Panc1 (cell line): ENCODE measurements at regions not wholly inside any gene's neighbourhood (a gene's known extent, or its start where the extent isn't known, plus 50 kb on each side); places are given as distances from the start of the nearest gene placed in this dataset.

ENCODE experiments used
- ATAC-seq: fragments of 200-7000 bp; cut with Tn5 transposase; 2 replicates; pipeline ENCODE4 v1.9.1; 2020; ENCODE audit warnings: mild to moderate bottlenecking, moderate library complexity
- BruUV-seq: library from RNA; stranded (reverse); fragments of 400-500 nt; replicated peaks from 2 replicates; lab custom pipeline; 2021; lab: Mats Ljungman, UMichigan
- CTCF ChIA-PET: fragments of 300-600 bp; sonication (Branson Sonifier 250); formaldehyde crosslinking; loops from one replicate; lab custom pipeline; 2022; ENCODE audit warnings: antibody characterized with exemption; lab: Charles Lee
- POLR2A ChIA-PET: fragments of 300-600 bp; sonication (Branson Sonifier 250); formaldehyde crosslinking; loops from one replicate; lab custom pipeline; 2022; ENCODE audit warnings: antibody characterized with exemption; lab: Charles Lee
- DNase-seq: peaks from one replicate; pipeline ENCODE4 v3.0.0-alpha.2; 2010; ENCODE audit warnings: low read depth, low spot score
- H3K27ac ChIP-seq: 2 replicates; pipeline ENCODE4 v1.5.1; 2011; ENCODE audit warnings: mild to moderate bottlenecking, low read length, inconsistent platforms
- H3K27me3 ChIP-seq: fragments of 200-500 bp; sonication (Bioruptor generic); 2 replicates; pipeline ENCODE4 v1.6.0; 2014; ENCODE audit warnings: low read length, inconsistent platforms; ENCODE audit not compliant: control insufficient read depth, insufficient read depth
- H3K36me3 ChIP-seq: fragments of 200-500 bp; sonication (Bioruptor generic); 2 replicates; pipeline ENCODE4 v1.5.1; 2014; ENCODE audit warnings: inconsistent platforms, mild to moderate bottlenecking, low read length, moderate library complexity; ENCODE audit not compliant: control insufficient read depth, insufficient read depth
- H3K4me1 ChIP-seq: 2 replicates; pipeline ENCODE4 v1.5.1; 2011; ENCODE audit warnings: inconsistent platforms, mild to moderate bottlenecking, low read length, moderate library complexity; ENCODE audit not compliant: control insufficient read depth, insufficient read depth
- H3K4me3 ChIP-seq, 2 experiments: 2 replicates each; pipeline ENCODE4 v1.5.1; 2011 to 2012; ENCODE audit warnings: low read depth in 2 of 2, low read length in 2 of 2, mild to moderate bottlenecking in 2 of 2, inconsistent platforms in 1 of 2, moderate library complexity in 1 of 2
- H3K9me3 ChIP-seq: fragments of 200-500 bp; sonication (Bioruptor generic); 2 replicates; pipeline ENCODE4 v1.5.1; 2014; ENCODE audit warnings: low read depth, mild to moderate bottlenecking, inconsistent platforms, low read length, moderate library complexity; ENCODE audit not compliant: control insufficient read depth, insufficient read depth
- POLR2AphosphoS5 ChIP-seq: IDR thresholded peaks from 2 replicates; pipeline ENCODE4 v1.6.1; 2012; ENCODE audit warnings: mild to moderate bottlenecking, low read depth, low read length, moderate library complexity
- SIN3A ChIP-seq: IDR thresholded peaks from 2 replicates; pipeline ENCODE4 v1.6.1; 2012; ENCODE audit warnings: low read depth, mild to moderate bottlenecking, low read length, moderate library complexity, borderline replicate concordance; ENCODE audit not compliant: insufficient read depth
- TCF7L2 ChIP-seq: IDR thresholded peaks from 2 replicates; pipeline ENCODE4 v1.6.1; 2011; ENCODE audit warnings: mild to moderate bottlenecking, low read depth, low read length, inconsistent platforms
- in situ Hi-C: cut with HindIII; loops from 2 replicates; pipeline ENCODE4 v1.10.0; 2016; ENCODE audit warnings: low sequenced_read_pairs, low pct_unique_long_range_greater_than_20kb
- intact Hi-C: fragments of 100-400 bp; cut with micrococcal nuclease; formaldehyde crosslinking; loops from one replicate; pipeline ENCODE4 v1.10.0; 2022; ENCODE audit not compliant: unreplicated experiment
- TF ChIP-seq, protein P1 (sequence below): fragments of 450-650 bp; IDR thresholded peaks from 2 replicates; pipeline ENCODE4 v1.5.1; 2017; ENCODE audit warnings: mild to moderate bottlenecking
- TF ChIP-seq, protein P2 (sequence below), 2 experiments: IDR thresholded peaks; 2 replicates each; pipeline ENCODE4 v1.6.1; 2011 to 2012; ENCODE audit warnings: low read depth in 2 of 2, control low read depth in 1 of 2, low read length in 1 of 2, mild to moderate bottlenecking in 1 of 2, moderate library complexity in 1 of 2; ENCODE audit not compliant: insufficient read depth in 1 of 2

DNA sequence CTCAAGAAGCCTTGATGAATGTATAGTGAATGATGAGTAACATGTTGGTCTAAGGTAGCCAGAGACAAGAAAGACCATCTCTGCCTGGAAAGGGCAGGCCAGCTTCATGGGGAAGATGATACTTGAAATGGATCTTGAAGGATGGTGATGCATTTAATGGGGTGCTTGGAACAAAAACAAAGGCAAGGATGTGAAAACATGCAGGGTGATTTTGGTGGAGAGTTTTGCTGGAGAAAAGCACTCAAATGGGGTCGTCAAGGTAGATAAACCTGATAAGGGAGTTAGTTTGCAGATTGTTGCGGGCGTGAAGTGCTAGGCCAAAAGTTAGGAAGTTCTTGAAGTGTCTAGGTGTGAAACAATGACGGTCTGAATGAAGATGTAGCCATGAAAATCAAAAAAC is 205.4 kb downstream of the HLX start:
- intact Hi-C loops (no loop called here), in situ Hi-C loops (no loop called here)
- POLR2A ChIA-PET = no interaction called here
- no peak overlapping the region for H3K27ac ChIP-seq
- no peaks in the 10 kb centered on the region for H3K27me3 ChIP-seq
- no peak for TF ChIP-seq SIN3A
- TF ChIP-seq TCF7L2 = no peak
- TF ChIP-seq, protein P1, sequence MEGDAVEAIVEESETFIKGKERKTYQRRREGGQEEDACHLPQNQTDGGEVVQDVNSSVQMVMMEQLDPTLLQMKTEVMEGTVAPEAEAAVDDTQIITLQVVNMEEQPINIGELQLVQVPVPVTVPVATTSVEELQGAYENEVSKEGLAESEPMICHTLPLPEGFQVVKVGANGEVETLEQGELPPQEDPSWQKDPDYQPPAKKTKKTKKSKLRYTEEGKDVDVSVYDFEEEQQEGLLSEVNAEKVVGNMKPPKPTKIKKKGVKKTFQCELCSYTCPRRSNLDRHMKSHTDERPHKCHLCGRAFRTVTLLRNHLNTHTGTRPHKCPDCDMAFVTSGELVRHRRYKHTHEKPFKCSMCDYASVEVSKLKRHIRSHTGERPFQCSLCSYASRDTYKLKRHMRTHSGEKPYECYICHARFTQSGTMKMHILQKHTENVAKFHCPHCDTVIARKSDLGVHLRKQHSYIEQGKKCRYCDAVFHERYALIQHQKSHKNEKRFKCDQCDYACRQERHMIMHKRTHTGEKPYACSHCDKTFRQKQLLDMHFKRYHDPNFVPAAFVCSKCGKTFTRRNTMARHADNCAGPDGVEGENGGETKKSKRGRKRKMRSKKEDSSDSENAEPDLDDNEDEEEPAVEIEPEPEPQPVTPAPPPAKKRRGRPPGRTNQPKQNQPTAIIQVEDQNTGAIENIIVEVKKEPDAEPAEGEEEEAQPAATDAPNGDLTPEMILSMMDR = no peak
- no peak for TF ChIP-seq POLR2AphosphoS5
- TF ChIP-seq, protein P2, sequence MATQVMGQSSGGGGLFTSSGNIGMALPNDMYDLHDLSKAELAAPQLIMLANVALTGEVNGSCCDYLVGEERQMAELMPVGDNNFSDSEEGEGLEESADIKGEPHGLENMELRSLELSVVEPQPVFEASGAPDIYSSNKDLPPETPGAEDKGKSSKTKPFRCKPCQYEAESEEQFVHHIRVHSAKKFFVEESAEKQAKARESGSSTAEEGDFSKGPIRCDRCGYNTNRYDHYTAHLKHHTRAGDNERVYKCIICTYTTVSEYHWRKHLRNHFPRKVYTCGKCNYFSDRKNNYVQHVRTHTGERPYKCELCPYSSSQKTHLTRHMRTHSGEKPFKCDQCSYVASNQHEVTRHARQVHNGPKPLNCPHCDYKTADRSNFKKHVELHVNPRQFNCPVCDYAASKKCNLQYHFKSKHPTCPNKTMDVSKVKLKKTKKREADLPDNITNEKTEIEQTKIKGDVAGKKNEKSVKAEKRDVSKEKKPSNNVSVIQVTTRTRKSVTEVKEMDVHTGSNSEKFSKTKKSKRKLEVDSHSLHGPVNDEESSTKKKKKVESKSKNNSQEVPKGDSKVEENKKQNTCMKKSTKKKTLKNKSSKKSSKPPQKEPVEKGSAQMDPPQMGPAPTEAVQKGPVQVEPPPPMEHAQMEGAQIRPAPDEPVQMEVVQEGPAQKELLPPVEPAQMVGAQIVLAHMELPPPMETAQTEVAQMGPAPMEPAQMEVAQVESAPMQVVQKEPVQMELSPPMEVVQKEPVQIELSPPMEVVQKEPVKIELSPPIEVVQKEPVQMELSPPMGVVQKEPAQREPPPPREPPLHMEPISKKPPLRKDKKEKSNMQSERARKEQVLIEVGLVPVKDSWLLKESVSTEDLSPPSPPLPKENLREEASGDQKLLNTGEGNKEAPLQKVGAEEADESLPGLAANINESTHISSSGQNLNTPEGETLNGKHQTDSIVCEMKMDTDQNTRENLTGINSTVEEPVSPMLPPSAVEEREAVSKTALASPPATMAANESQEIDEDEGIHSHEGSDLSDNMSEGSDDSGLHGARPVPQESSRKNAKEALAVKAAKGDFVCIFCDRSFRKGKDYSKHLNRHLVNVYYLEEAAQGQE (IDR thresholded peaks at IDR 0.05; ENCODE audit: insufficient read depth in 1 of 2, low read depth in 2 of 2, low read length in 1 of 2) = no peak
- CTCF ChIA-PET = no interaction called here
- ATAC-seq = no peak
- H3K9me3 ChIP-seq = no peaks in the 10 kb centered on the region
- BruUV-seq = no TSS peak
- no peaks in the 10 kb centered on the region for H3K4me1 ChIP-seq
- H3K4me3 ChIP-seq = no peak overlapping the region
- no peaks in the 10 kb centered on the region for H3K36me3 ChIP-seq
- no peak for DNase-seq

DNA sequence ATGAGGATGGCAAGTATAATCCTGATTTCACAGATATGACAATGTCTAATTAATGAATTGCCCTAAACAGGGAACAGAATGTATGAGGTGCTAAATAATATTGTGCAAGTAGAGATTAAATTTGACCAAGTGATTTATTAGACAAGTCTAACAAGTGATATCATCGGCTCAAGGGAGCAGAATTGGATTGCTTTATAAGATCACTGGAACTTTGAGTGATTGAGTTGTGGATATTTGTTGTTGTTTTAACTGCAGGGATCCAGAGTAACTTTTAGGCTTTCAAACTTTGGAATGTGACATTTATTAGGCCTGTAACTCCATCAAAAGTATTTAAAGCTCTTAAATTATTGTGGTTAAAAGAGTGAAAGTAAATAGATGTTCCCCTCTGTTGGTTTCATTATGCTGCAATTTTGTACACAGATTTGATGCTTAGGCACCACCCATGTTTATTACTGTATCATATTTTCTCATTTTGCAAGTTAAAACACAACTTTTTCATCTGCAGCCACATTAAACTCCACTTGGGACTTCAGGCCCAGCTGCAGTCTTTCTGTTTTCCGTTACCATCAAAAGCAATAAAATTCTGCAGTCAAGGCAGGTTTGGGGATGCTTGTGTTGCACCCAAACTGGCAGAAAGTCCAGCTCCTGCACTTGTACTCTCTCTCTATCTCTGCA is 206.6 kb downstream of the HLX start:
- ChIA-PET CTCF (no interaction called here), POLR2A (no interaction called here)
- no TSS peak for BruUV-seq
- Histone ChIP-seq H3K27me3 (no peaks in the 10 kb centered on the region), H3K4me3 (no peak overlapping the region), H3K9me3 (no peaks in the 10 kb centered on the region), H3K4me1 (no peaks in the 10 kb centered on the region), H3K27ac (no peak overlapping the region), H3K36me3 (no peaks in the 10 kb centered on the region)
- TF ChIP-seq POLR2AphosphoS5 (no peak), SIN3A (no peak), TCF7L2 (peak; percentile 64)
- TF ChIP-seq, protein P2 (IDR thresholded peaks at IDR 0.05; ENCODE audit: insufficient read depth in 1 of 2, low read depth in 2 of 2, low read length in 1 of 2) = no peak
- intact Hi-C loops (no loop called here), in situ Hi-C loops (no loop called here)
- ATAC-seq = no peak
- no peak for DNase-seq
